ENCODE measurements at regions not wholly inside any gene's neighbourhood (a gene's known extent, or its start where the extent isn't known, plus 50 kb on each side); places are given as distances from the start of the nearest gene placed in this dataset.

- TF ChIP-seq CTCF (IDR thresholded peaks at IDR 0.05) (no peak), EP300 (IDR thresholded peaks at IDR 0.05; ENCODE audit: low read depth) (no peak)
Observed at GRCh38 chr15:37377428-37377827, 277.1 kb upstream of the MEIS2 start.
